GM21381 (cell line): ENCODE measurements at regions not wholly inside any gene's neighbourhood (a gene's known extent, or its start where the extent isn't known, plus 50 kb on each side); places are given as distances from the start of the nearest gene placed in this dataset.
"Not testable (repeated sequence)": the region's sequence is repeated elsewhere in the genome, so short reads cannot be mapped to it uniquely, and the experiment has no call there.

ENCODE experiments used
- ATAC-seq: cut with Tn5 transposase; IDR thresholded peaks from one replicate; pipeline ENCODE4 v1.9.1; 2021; ENCODE audit warnings: mild to moderate bottlenecking, moderate library complexity; ENCODE audit not compliant: unreplicated experiment

GRCh38 chr5:119987077-119987476 lies 357.7 kb downstream of the FAM170A start:
- ATAC-seq, result not testable (repeated sequence)

GRCh38 chr5:119991625-119992024 lies 362.3 kb downstream of the FAM170A start:
- no peak for ATAC-seq

- ATAC-seq, result no peak
Observed at GRCh38 chr5:119996128-119996527, 366.8 kb downstream of the FAM170A start.

GRCh38 chr5:120007598-120007997 lies 378.2 kb downstream of the FAM170A start:
- no peak for ATAC-seq

- ATAC-seq, result no peak
Observed at GRCh38 chr5:120012431-120012830, 383.1 kb downstream of the FAM170A start.

- no peak for ATAC-seq
Observed at GRCh38 chr5:120014535-120014934, 385.2 kb downstream of the FAM170A start.

- no peak for ATAC-seq
Observed at GRCh38 chr5:120016717-120017382, 387.5 kb downstream of the FAM170A start.

- no peak for ATAC-seq
Observed at GRCh38 chr5:120017513-120017912, 388.2 kb downstream of the FAM170A start.

- ATAC-seq, result no peak
Observed at GRCh38 chr5:120035181-120035580, 405.8 kb downstream of the FAM170A start.

GRCh38 chr5:120035815-120036577 lies 406.6 kb downstream of the FAM170A start:
- no peak for ATAC-seq

GRCh38 chr5:120037451-120037850 lies 408.1 kb downstream of the FAM170A start:
- no peak for ATAC-seq

GRCh38 chr5:120039111-120039510 lies 409.8 kb downstream of the FAM170A start:
- no peak for ATAC-seq

GRCh38 chr5:120043431-120043830 lies 414.1 kb downstream of the FAM170A start:
- ATAC-seq, result no peak

- ATAC-seq, result no peak
Observed at GRCh38 chr5:120052916-120053828, 410.9 kb upstream of the PRR16 start.

- ATAC-seq, result no peak
Observed at GRCh38 chr5:120053841-120054240, 410.3 kb upstream of the PRR16 start.

GRCh38 chr5:120055858-120056257 lies 408.2 kb upstream of the PRR16 start:
- ATAC-seq, result no peak

GRCh38 chr5:120062515-120062917 lies 401.6 kb upstream of the PRR16 start:
- no peak for ATAC-seq

GRCh38 chr5:120072068-120072761 lies 391.9 kb upstream of the PRR16 start:
- ATAC-seq, result no peak

GRCh38 chr5:120073722-120074121 lies 390.4 kb upstream of the PRR16 start:
- no peak for ATAC-seq

- no peak for ATAC-seq
Observed at GRCh38 chr5:120080781-120081180, 383.3 kb upstream of the PRR16 start.
